IMR-90 (cell line): ENCODE measurements at regions not wholly inside any gene's neighbourhood (a gene's known extent, or its start where the extent isn't known, plus 50 kb on each side); places are given as distances from the start of the nearest gene placed in this dataset.
"Not testable (repeated sequence)": the region's sequence is repeated elsewhere in the genome, so short reads cannot be mapped to it uniquely, and the experiment has no call there.

Source experiments
- ATAC-seq: fragments of 200-7000 bp; cut with Tn5 transposase; 2 replicates; pipeline ENCODE4 v1.9.1; 2020; ENCODE audit warnings: low read depth, mild to moderate bottlenecking, moderate library complexity
- BruUV-seq: library from RNA; stranded (reverse); fragments of 400-500 nt; replicated peaks from 2 replicates; lab custom pipeline; 2021; lab: Mats Ljungman, UMichigan
- CTCF ChIA-PET: fragments of 300-600 bp; formaldehyde crosslinking; extraction: SDS; loops from one replicate; lab custom pipeline; 2021; ENCODE audit warnings: antibody characterized with exemption; lab: Yijun Ruan, JAX
- POLR2A ChIA-PET: fragments of 300-600 bp; sonication (Branson Sonifier 250); formaldehyde crosslinking; loops from one replicate; lab custom pipeline; 2022; ENCODE audit warnings: antibody characterized with exemption; ENCODE audit not compliant: unreplicated experiment; lab: Charles Lee
- DNase-seq: peaks from one replicate; pipeline ENCODE4 v3.0.0; 2013
- H2AFZ ChIP-seq: replicated peaks from 2 replicates; pipeline ENCODE3; 2013; ENCODE audit warnings: low read length, mild to moderate bottlenecking; ENCODE audit not compliant: poor library complexity
- H2AK5ac ChIP-seq: 2 replicates; pipeline ENCODE4 v1.6.1; 2013; ENCODE audit warnings: low read depth, low read length, inconsistent platforms
- H2AK9ac ChIP-seq: replicated peaks from 2 replicates; pipeline ENCODE3; 2013; ENCODE audit warnings: mild to moderate bottlenecking, low read depth, low read length, moderate library complexity; ENCODE audit not compliant: poor library complexity
- H2BK120ac ChIP-seq: 2 replicates; pipeline ENCODE4 v1.6.1; 2013; ENCODE audit warnings: low read depth, low read length, inconsistent platforms
- H2BK15ac ChIP-seq: 3 replicates; pipeline ENCODE4 v1.6.1; 2013; ENCODE audit warnings: low read depth, low read length, inconsistent platforms
- H2BK20ac ChIP-seq: 2 replicates; pipeline ENCODE4 v1.6.1; 2013; ENCODE audit warnings: low read depth, mild to moderate bottlenecking, inconsistent platforms, low read length, moderate library complexity
- H2BK5ac ChIP-seq: 2 replicates; pipeline ENCODE4 v1.6.1; 2013; ENCODE audit warnings: mild to moderate bottlenecking, low read depth, low read length, inconsistent platforms; ENCODE audit not compliant: poor library complexity, severe bottlenecking
- H3K14ac ChIP-seq: replicated peaks from 2 replicates; pipeline ENCODE4 v1.6.1; 2013; ENCODE audit warnings: low read depth, low read length, inconsistent platforms
- H3K18ac ChIP-seq: 2 replicates; pipeline ENCODE4 v1.6.1; 2013; ENCODE audit warnings: low read depth, low read length, control low read depth
- H3K23ac ChIP-seq: 2 replicates; pipeline ENCODE4 v1.6.1; 2013; ENCODE audit warnings: low read depth, low read length, inconsistent platforms
- H3K27ac ChIP-seq: 2 replicates; pipeline ENCODE4 v1.5.1; 2013; ENCODE audit warnings: mild to moderate bottlenecking, control low read depth, low read length; ENCODE audit not compliant: insufficient read depth
- H3K27me3 ChIP-seq: 2 replicates; pipeline ENCODE4 v1.6.1; 2013; ENCODE audit warnings: low read length; ENCODE audit not compliant: control insufficient read depth, insufficient read depth
- H3K36me3 ChIP-seq: 2 replicates; pipeline ENCODE4 v1.6.1; 2013; ENCODE audit warnings: low read length, mixed read lengths; ENCODE audit not compliant: control insufficient read depth, insufficient read depth
- H3K4ac ChIP-seq: 2 replicates; pipeline ENCODE4 v1.6.1; 2013; ENCODE audit warnings: low read depth, low read length, inconsistent platforms
- H3K4me1 ChIP-seq: 2 replicates; pipeline ENCODE4 v1.6.1; 2013; ENCODE audit warnings: low read length, mixed read lengths; ENCODE audit not compliant: control insufficient read depth, insufficient read depth
- H3K4me2 ChIP-seq: 2 replicates; pipeline ENCODE4 v1.6.1; 2013; ENCODE audit warnings: low read depth, mild to moderate bottlenecking, control low read depth, low read length, moderate library complexity
- H3K4me3 ChIP-seq: 2 replicates; pipeline ENCODE4 v1.5.1; 2013; ENCODE audit warnings: low read depth, mild to moderate bottlenecking, control low read depth, low read length, moderate library complexity; ENCODE audit not compliant: insufficient read depth
- H3K56ac ChIP-seq: 2 replicates; pipeline ENCODE4 v1.6.1; 2013; ENCODE audit warnings: low read length, inconsistent platforms; ENCODE audit not compliant: insufficient read depth; ENCODE audit errors: extremely low read depth
- H3K79me1 ChIP-seq, 2 experiments: 2 replicates each; pipeline ENCODE4 v1.6.1; 2013; ENCODE audit warnings: low read length in 2 of 2, inconsistent platforms in 1 of 2, low read depth in 1 of 2
- H3K9ac ChIP-seq: 2 replicates; pipeline ENCODE4 v1.6.1; 2013; ENCODE audit warnings: low read depth, low read length, control low read depth
- H3K9me1 ChIP-seq: 2 replicates; pipeline ENCODE4 v1.6.1; 2013; ENCODE audit warnings: low read length, inconsistent platforms; ENCODE audit not compliant: insufficient read depth
- H3K9me3 ChIP-seq: 2 replicates; pipeline ENCODE4 v1.6.1; 2013; ENCODE audit warnings: low read length; ENCODE audit not compliant: control insufficient read depth, insufficient read depth
- H4K20me1 ChIP-seq: 2 replicates; pipeline ENCODE4 v1.6.1; 2013; ENCODE audit warnings: low read length, inconsistent platforms; ENCODE audit not compliant: insufficient read depth
- H4K5ac ChIP-seq: 2 replicates; pipeline ENCODE4 v1.6.1; 2013; ENCODE audit warnings: mild to moderate bottlenecking, low read depth, low read length, control low read depth
- H4K8ac ChIP-seq, 2 experiments: 2 replicates each; pipeline ENCODE4 v1.6.1; 2013; ENCODE audit warnings: low read depth in 2 of 2, low read length in 2 of 2, control low read depth in 1 of 2, inconsistent platforms in 1 of 2
- H4K91ac ChIP-seq: 2 replicates; pipeline ENCODE4 v1.6.1; 2013; ENCODE audit warnings: low read depth, low read length, inconsistent platforms; ENCODE audit not compliant: insufficient read depth
- CEBPB ChIP-seq: IDR thresholded peaks from 2 replicates; pipeline ENCODE4 v1.6.1; 2012; ENCODE audit warnings: low read depth, low read length, improper control_type of control experiment
- ELK1 ChIP-seq: fragments of 150-350 bp; IDR thresholded peaks from 2 replicates; pipeline ENCODE4 v1.6.1; 2016; ENCODE audit warnings: low read depth, mild to moderate bottlenecking, low read length, moderate library complexity, borderline replicate concordance
- RAD21 ChIP-seq: IDR thresholded peaks from 2 replicates; pipeline ENCODE4 v1.6.1; 2012; ENCODE audit warnings: low read length, improper control_type of control experiment
- WGBS, 2 experiments: methylation state at CpG; one replicate each; pipeline versions ENCODE4 v1.1.5 to v1.1.7; 2013; ENCODE audit warnings: missing lambda C conversion rate in 2 of 2; ENCODE audit not compliant: insufficient read length in 1 of 2; ENCODE audit errors: extremely low coverage in 2 of 2; 5-methylcytosine and 5-hydroxymethylcytosine counted together
- dilution Hi-C: fragments of 300-500 bp; cut with HindIII; formaldehyde crosslinking; loops from one replicate; pipeline ENCODE4 v1.14.3; 2018; ENCODE audit warnings: low sequenced_read_pairs; ENCODE audit not compliant: unreplicated experiment
- in situ Hi-C: fragments of 300-500 bp; cut with MboI; formaldehyde crosslinking; loops from 3 replicates; pipeline ENCODE4 v1.14.3; 2019; ENCODE audit warnings: low sequenced_read_pairs, inconsistent platforms, mixed read lengths
- intact Hi-C: fragments of 100-400 bp; cut with micrococcal nuclease; formaldehyde crosslinking; loops from 2 replicates; pipeline ENCODE4 v1.10.0; 2022

DNA sequence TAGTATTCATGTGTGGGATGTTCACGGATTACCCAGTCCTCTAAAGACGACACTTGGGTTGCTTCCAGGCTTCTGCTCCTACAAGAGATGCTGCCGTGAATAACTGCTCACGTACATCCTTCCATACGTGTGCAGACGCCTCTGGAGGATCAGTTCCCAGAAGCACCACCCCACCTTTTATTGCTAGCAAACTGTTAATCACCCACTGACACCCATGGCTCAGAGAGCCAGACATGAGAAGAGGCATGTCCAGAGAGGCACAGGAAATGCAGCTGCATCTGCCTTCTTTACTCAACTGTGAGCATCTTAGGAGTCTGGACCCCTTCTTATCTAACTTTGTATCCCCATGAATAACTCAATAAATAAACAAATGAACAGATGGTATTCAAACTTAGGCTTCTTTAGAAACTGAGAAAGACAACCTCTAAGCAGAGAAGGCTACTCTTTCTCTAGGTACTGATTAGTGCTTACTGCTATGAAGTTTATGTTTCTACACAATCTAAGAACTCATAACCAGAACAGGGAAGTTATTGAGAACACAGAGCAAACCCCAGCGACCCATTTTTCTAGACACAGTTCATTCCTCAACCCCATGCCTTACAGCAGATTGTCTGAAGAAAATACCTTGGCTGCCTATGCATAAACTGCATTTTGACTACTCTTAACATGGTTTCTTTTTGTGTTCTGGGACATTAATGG, 228.7 kb upstream of the RREB1 start:
- H4K20me1 ChIP-seq, result no peaks in the 10 kb centered on the region
- dilution Hi-C loops (no loop called here), in situ Hi-C loops (no loop called here), intact Hi-C loops (no loop called here)
- ATAC-seq, result peak; percentile 56
- H2AFZ ChIP-seq, result no peak overlapping the region
- ChIA-PET CTCF (no interaction called here), POLR2A (no interaction called here)
- H4K91ac ChIP-seq, result no peak overlapping the region
- no peak overlapping the region for H3K27ac ChIP-seq
- BruUV-seq, result no TSS peak
- no peaks in the 10 kb centered on the region for H3K9me3 ChIP-seq
- no peak overlapping the region for H3K56ac ChIP-seq
- H2BK20ac ChIP-seq, result no peak overlapping the region
- no peak overlapping the region for H2AK9ac ChIP-seq
- H2BK15ac ChIP-seq, result no peak overlapping the region
- H3K4me2 ChIP-seq, result no peak overlapping the region
- H3K9ac ChIP-seq, result no peak overlapping the region
- H2AK5ac ChIP-seq, result no peak overlapping the region
- H3K4me1 ChIP-seq, result peaks cover 3% of the 10 kb centered on the region; the same call in 1 of the 2 replicates
- no peaks in the 10 kb centered on the region for H3K27me3 ChIP-seq
- no peak overlapping the region for H4K5ac ChIP-seq
- H3K36me3 ChIP-seq, result no peaks in the 10 kb centered on the region
- H2BK5ac ChIP-seq, result no peak overlapping the region
- no peak overlapping the region for H2BK120ac ChIP-seq
- H3K23ac ChIP-seq, result no peak overlapping the region
- H3K14ac ChIP-seq, result no peak overlapping the region
- no peak overlapping the region for H4K8ac ChIP-seq
- H3K9me1 ChIP-seq, result no peaks in the 10 kb centered on the region
- TF ChIP-seq ELK1 (no peak), CEBPB (no peak), RAD21 (no peak)
- H3K4me3 ChIP-seq, result no peak overlapping the region
- no peak overlapping the region for H3K4ac ChIP-seq
- DNase-seq, result peak; percentile 52
- no peak overlapping the region for H3K18ac ChIP-seq
- WGBS, 2 experiments, result 50% methylated on average over 2 of the region's 7 CpGs; no CpG with 5 or more reads in 1 of the 2 experiments
- H3K79me1 ChIP-seq, result no peaks in the 10 kb centered on the region

DNA sequence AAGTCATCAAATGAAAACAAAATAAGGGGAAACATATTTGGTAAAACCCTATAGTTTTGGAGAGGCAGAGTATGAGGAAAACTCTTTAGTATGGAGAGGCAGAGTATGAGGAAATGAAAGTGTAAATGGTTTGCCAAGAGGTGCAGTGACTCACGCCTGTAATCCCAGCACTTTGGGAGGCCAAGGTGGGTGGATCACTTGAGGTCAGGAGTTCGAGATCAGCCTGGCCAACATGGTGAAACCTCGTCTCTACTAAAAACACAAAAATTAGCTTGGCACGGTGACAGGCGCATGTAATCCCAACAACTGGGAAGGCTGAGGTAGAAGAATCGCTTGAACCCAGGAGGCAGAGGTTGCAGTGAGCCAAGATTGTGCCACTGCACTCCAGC, 228.2 kb upstream of the RREB1 start:
- H3K9me3 ChIP-seq, H3K27me3 ChIP-seq, H3K23ac ChIP-seq, POLR2A ChIA-PET, H3K4ac ChIP-seq, H4K8ac ChIP-seq, CTCF ChIA-PET, H3K4me3 ChIP-seq, H3K4me2 ChIP-seq, H2BK5ac ChIP-seq, H3K9ac ChIP-seq, intact Hi-C loops, dilution Hi-C loops, H2AK5ac ChIP-seq, H2BK15ac ChIP-seq, H3K9me1 ChIP-seq, BruUV-seq, H4K20me1 ChIP-seq, H2AFZ ChIP-seq, H4K91ac ChIP-seq, H3K56ac ChIP-seq, H3K14ac ChIP-seq, H3K36me3 ChIP-seq, H3K79me1 ChIP-seq, H4K5ac ChIP-seq, H2BK20ac ChIP-seq, H3K18ac ChIP-seq, H3K27ac ChIP-seq, H3K4me1 ChIP-seq, H2AK9ac ChIP-seq, in situ Hi-C loops, H2BK120ac ChIP-seq: not testable (repeated sequence)
- WGBS, 2 experiments, result 95% methylated on average over 3 of the region's 6 CpGs; no CpG with 5 or more reads in 1 of the 2 experiments
- DNase-seq, result peak; percentile 22
- ATAC-seq, result peak; percentile 22; the same call in 1 of the 2 replicates
